SU-DHL-6 (cell line): ENCODE measurements at regions not wholly inside any gene's neighbourhood (a gene's known extent, or its start where the extent isn't known, plus 50 kb on each side); places are given as distances from the start of the nearest gene placed in this dataset.

ENCODE experiments used
- H2AFZ ChIP-seq: fragments of 200-600 bp; sonication (generic); 2 replicates; pipeline ENCODE4 v1.6.1; 2014; ENCODE audit warnings: low read depth, mild to moderate bottlenecking, moderate library complexity, mixed read lengths, antibody characterized with exemption, low read length; ENCODE audit not compliant: severe bottlenecking
- H3F3A ChIP-seq: fragments of 200-600 bp; shearing (Covaris generic); 2 replicates; pipeline ENCODE4 v1.6.0; 2016; ENCODE audit warnings: antibody characterized with exemption, mild to moderate bottlenecking; ENCODE audit not compliant: insufficient read depth
- H3K27ac ChIP-seq: fragments of 200-600 bp; sonication (generic); 2 replicates; pipeline ENCODE4 v1.5.1; 2016; ENCODE audit warnings: low read depth, mild to moderate bottlenecking, low read length, moderate library complexity, mixed read lengths
- H3K27me3 ChIP-seq: fragments of 200-600 bp; sonication (generic), shearing (Covaris generic); 2 replicates; pipeline ENCODE4 v1.6.0; 2014; ENCODE audit warnings: mild to moderate bottlenecking, low read length
- H3K36me3 ChIP-seq: fragments of 200-600 bp; sonication (generic); 2 replicates; pipeline ENCODE4 v1.6.1; 2014; ENCODE audit warnings: mild to moderate bottlenecking, low read length, mixed read lengths
- H3K4me2 ChIP-seq: fragments of 300-600, 200-600 bp; shearing (Covaris generic), sonication (generic); 2 replicates; pipeline ENCODE4 v1.6.0; 2014; ENCODE audit warnings: low read length, low read depth, mild to moderate bottlenecking; ENCODE audit not compliant: poor library complexity, severe bottlenecking
- H3K4me3 ChIP-seq: fragments of 200-600 bp; sonication (generic); 2 replicates; pipeline ENCODE4 v1.5.1; 2014; ENCODE audit warnings: antibody characterized with exemption, low read length, mild to moderate bottlenecking, mixed read lengths; ENCODE audit not compliant: insufficient read depth, poor library complexity, severe bottlenecking
- H3K79me2 ChIP-seq: fragments of 200-600 bp; sonication (generic); 2 replicates; pipeline ENCODE4 v1.6.1; 2014; ENCODE audit warnings: mild to moderate bottlenecking, low read length, moderate library complexity; ENCODE audit not compliant: insufficient read depth
- H3K9ac ChIP-seq: fragments of 200-600 bp; sonication (generic); 2 replicates; pipeline ENCODE4 v1.7.0; 2014; ENCODE audit warnings: mild to moderate bottlenecking, low read length
- H3K9me2 ChIP-seq: fragments of 200-600 bp; sonication (generic); replicated peaks from 2 replicates; pipeline ENCODE4 v1.6.1; 2014; ENCODE audit warnings: low read length; ENCODE audit not compliant: insufficient read depth
- H3K9me3 ChIP-seq: fragments of 200-600 bp; sonication (generic); 2 replicates; pipeline ENCODE4 v1.6.1; 2014; ENCODE audit warnings: low read length, mixed read lengths; ENCODE audit not compliant: insufficient read depth
- H4K20me1 ChIP-seq: fragments of 200-600 bp; sonication (generic); 2 replicates; pipeline ENCODE4 v1.6.1; 2014; ENCODE audit warnings: low read depth, mild to moderate bottlenecking, antibody characterized with exemption, low read length, moderate library complexity, mixed read lengths
- EZH2phosphoT487 ChIP-seq: fragments of 200-600 bp; sonication (generic), shearing (Covaris generic); conservative IDR thresholded peaks from 2 replicates; pipeline ENCODE4 v1.6.1; 2018; ENCODE audit warnings: mild to moderate bottlenecking, antibody characterized with exemption, low read length, moderate library complexity, mixed read lengths
- TF ChIP-seq, protein P1 (sequence below): fragments of 200-600 bp; sonication (generic); IDR thresholded peaks from one replicate; pipeline ENCODE4 v1.5.1; 2017; ENCODE audit warnings: antibody characterized with exemption, mild to moderate bottlenecking, low read length, moderate library complexity; ENCODE audit not compliant: insufficient read depth, poor library complexity, severe bottlenecking

GRCh38 chr7:34530259-34530658, 127.8 kb upstream of the NPSR1 start:
- Histone ChIP-seq H3K4me2 (no peak overlapping the region), H3K4me3 (no peak overlapping the region), H3F3A (no peaks in the 10 kb centered on the region), H4K20me1 (no peaks in the 10 kb centered on the region), H3K27ac (no peak overlapping the region), H3K9me2 (no peaks in the 10 kb centered on the region), H2AFZ (no peak overlapping the region), H3K27me3 (no peaks in the 10 kb centered on the region), H3K9me3 (no peaks in the 10 kb centered on the region; the same call in 1 of the 2 replicates), H3K9ac (no peak overlapping the region), H3K36me3 (no peaks in the 10 kb centered on the region), H3K79me2 (no peaks in the 10 kb centered on the region)
- TF ChIP-seq, protein P1, sequence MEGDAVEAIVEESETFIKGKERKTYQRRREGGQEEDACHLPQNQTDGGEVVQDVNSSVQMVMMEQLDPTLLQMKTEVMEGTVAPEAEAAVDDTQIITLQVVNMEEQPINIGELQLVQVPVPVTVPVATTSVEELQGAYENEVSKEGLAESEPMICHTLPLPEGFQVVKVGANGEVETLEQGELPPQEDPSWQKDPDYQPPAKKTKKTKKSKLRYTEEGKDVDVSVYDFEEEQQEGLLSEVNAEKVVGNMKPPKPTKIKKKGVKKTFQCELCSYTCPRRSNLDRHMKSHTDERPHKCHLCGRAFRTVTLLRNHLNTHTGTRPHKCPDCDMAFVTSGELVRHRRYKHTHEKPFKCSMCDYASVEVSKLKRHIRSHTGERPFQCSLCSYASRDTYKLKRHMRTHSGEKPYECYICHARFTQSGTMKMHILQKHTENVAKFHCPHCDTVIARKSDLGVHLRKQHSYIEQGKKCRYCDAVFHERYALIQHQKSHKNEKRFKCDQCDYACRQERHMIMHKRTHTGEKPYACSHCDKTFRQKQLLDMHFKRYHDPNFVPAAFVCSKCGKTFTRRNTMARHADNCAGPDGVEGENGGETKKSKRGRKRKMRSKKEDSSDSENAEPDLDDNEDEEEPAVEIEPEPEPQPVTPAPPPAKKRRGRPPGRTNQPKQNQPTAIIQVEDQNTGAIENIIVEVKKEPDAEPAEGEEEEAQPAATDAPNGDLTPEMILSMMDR = no peak
- TF ChIP-seq EZH2phosphoT487 = no peak

DNA sequence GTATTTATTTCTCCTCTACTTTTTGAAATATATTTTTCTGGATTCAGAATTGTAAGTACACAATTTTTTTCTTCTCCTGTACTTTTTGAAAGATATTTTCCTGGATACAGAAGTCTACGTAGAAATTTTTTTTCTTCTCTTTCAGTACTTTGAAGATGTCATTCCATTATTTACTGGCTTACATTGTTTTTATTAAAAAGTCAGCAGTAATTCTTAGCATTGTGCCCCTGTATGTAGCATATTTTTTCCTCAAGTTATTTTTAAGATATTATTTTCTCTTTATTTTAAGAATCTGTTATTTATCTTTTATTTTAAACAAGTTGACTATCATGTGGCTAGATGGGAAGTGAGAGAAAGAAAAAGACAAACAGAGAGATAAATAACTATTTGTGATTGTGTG, 119.0 kb upstream of the NPSR1 start:
- Histone ChIP-seq H3K27ac (no peak overlapping the region), H3K9me3 (peaks cover 6% of the 10 kb centered on the region; the same call in 1 of the 2 replicates), H2AFZ (no peak overlapping the region), H3K9me2 (no peaks in the 10 kb centered on the region), H4K20me1 (no peaks in the 10 kb centered on the region; the same call in 1 of the 2 replicates), H3K27me3 (no peaks in the 10 kb centered on the region), H3K36me3 (peaks cover 2% of the 10 kb centered on the region; the same call in 1 of the 2 replicates), H3K9ac (no peak overlapping the region), H3K79me2 (no peaks in the 10 kb centered on the region), H3K4me3 (no peak overlapping the region), H3K4me2 (no peak overlapping the region), H3F3A (no peaks in the 10 kb centered on the region)
- TF ChIP-seq EZH2phosphoT487 = no peak
- TF ChIP-seq, protein P1 = no peak

DNA sequence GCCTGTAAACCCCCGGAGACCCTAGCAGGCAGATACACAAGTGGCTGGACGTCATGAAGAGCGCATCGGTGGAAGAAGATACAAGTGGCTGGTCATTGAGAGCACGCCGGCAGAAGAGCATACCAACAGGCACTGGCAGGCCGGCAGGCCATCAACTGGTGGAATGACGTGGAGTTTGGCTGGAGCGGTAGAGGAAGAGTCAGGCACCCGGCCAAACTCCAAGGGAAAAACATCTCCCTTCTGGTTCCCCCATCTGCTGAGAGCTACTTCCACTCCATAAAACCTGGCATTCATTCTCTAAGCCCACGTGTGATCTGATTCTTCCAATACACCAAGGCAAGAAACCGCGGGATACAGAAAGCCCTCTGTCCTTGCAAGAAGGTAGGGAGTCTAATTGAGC, 113.4 kb upstream of the NPSR1 start:
- TF ChIP-seq, protein P1 = no peak
- TF ChIP-seq EZH2phosphoT487 = no peak
- no peaks in the 10 kb centered on the region for H3K9me2 ChIP-seq
- H3K9me3 ChIP-seq = 0 out of 2 replicates have a peak, but pooled peaks cover 1% of the 10 kb centered on the region
- H3K36me3 ChIP-seq = no peaks in the 10 kb centered on the region
- H4K20me1 ChIP-seq = no peaks in the 10 kb centered on the region
- no peak overlapping the region for H3K9ac ChIP-seq
- H3K27me3 ChIP-seq = no peaks in the 10 kb centered on the region
- H3F3A ChIP-seq = no peaks in the 10 kb centered on the region
- H3K4me3 ChIP-seq = no peak overlapping the region
- H3K27ac ChIP-seq = no peak overlapping the region
- H3K4me2 ChIP-seq = no peak overlapping the region
- H2AFZ ChIP-seq = no peak overlapping the region
- H3K79me2 ChIP-seq = no peaks in the 10 kb centered on the region
